DND-41 (cell line): ENCODE measurements at regions not wholly inside any gene's neighbourhood (a gene's known extent, or its start where the extent isn't known, plus 50 kb on each side); places are given as distances from the start of the nearest gene placed in this dataset.

Source experiments
- ATAC-seq: fragments of 200-7000 bp; cut with Tn5 transposase; 3 replicates; pipeline ENCODE4 v1.9.1; 2021; ENCODE audit warnings: low read depth; ENCODE audit not compliant: insufficient read depth
- DNase-seq: peaks from one replicate; pipeline ENCODE4 v3.0.0-alpha.2; 2020
- H2AFZ ChIP-seq: 2 replicates; pipeline ENCODE4 v1.6.0; 2012; ENCODE audit warnings: low read depth, low read length
- H3K27ac ChIP-seq: 2 replicates; pipeline ENCODE4 v1.5.1; 2012; ENCODE audit warnings: low read length, inconsistent platforms
- H3K27me3 ChIP-seq: fragments of 200-600 bp; sonication (generic); 2 replicates; pipeline ENCODE4 v1.6.0; 2012; ENCODE audit warnings: low read length, mild to moderate bottlenecking, inconsistent platforms; ENCODE audit not compliant: insufficient read depth, poor library complexity
- H3K36me3 ChIP-seq: 2 replicates; pipeline ENCODE4 v1.5.1; 2012; ENCODE audit warnings: low read length, inconsistent platforms; ENCODE audit not compliant: insufficient read depth
- H3K4me1 ChIP-seq: 2 replicates; pipeline ENCODE4 v1.5.1; 2012; ENCODE audit warnings: mild to moderate bottlenecking, low read length; ENCODE audit not compliant: insufficient read depth
- H3K4me2 ChIP-seq: 2 replicates; pipeline ENCODE4 v1.6.0; 2012; ENCODE audit warnings: mild to moderate bottlenecking, moderate library complexity, low read length, inconsistent platforms; ENCODE audit not compliant: insufficient read depth
- H3K4me3 ChIP-seq, 2 experiments: fragments of 200-600 bp in 1 of 2; shearing (Covaris generic) in 1 of 2; 2 replicates each; pipeline ENCODE4 v1.5.1; 2012 to 2016; ENCODE audit warnings: inconsistent platforms in 2 of 2, low read length in 2 of 2, mild to moderate bottlenecking in 2 of 2, low read depth in 1 of 2, moderate library complexity in 1 of 2
- H3K79me2 ChIP-seq: 2 replicates; pipeline ENCODE4 v1.6.0; 2012; ENCODE audit warnings: low read length, inconsistent platforms; ENCODE audit not compliant: insufficient read depth
- H3K9ac ChIP-seq: 2 replicates; pipeline ENCODE4 v1.6.0; 2012; ENCODE audit warnings: low read depth, mild to moderate bottlenecking, inconsistent platforms, low read length, moderate library complexity
- H3K9me3 ChIP-seq: 2 replicates; pipeline ENCODE4 v1.5.1; 2012; ENCODE audit warnings: low read length, moderate library complexity, mild to moderate bottlenecking, inconsistent platforms; ENCODE audit not compliant: insufficient read depth, severe bottlenecking
- H4K20me1 ChIP-seq: 2 replicates; pipeline ENCODE4 v1.6.0; 2012; ENCODE audit warnings: low read length; ENCODE audit not compliant: insufficient read depth
- EZH2 ChIP-seq: IDR thresholded peaks from 3 replicates; pipeline ENCODE4 v1.6.1; 2012; ENCODE audit warnings: borderline replicate concordance, low read depth, mild to moderate bottlenecking, moderate library complexity, low read length, inconsistent platforms; ENCODE audit not compliant: severe bottlenecking
- TF ChIP-seq, protein P1 (sequence below): IDR thresholded peaks from 2 replicates; pipeline ENCODE4 v1.5.1; 2012; ENCODE audit warnings: borderline replicate concordance, low read length, moderate library complexity, mild to moderate bottlenecking; ENCODE audit not compliant: poor library complexity, severe bottlenecking; ENCODE audit errors: extremely low read depth

DNA sequence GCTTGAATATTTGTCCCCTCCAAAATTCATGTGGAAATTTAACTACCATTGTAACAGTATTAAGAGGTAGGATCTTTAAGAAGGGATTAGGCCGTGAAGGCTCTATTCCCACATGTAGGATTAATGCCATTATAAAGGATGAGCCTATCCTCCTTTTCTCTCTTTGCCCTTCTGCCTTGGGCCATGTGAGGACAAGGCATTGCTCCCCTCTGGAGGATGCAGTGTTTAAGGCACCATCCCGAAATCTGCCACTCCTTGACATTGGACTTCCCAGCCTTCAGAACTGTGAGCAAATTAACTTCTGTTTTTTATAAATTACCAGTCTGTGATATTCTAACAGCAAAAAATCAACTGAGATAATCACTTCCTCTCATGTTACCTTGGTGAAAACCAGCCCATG, 124.4 kb downstream of the TOMM20 start:
- Histone ChIP-seq H3K4me1 (no peaks in the 10 kb centered on the region), H3K36me3 (no peaks in the 10 kb centered on the region), H3K4me2 (no peak overlapping the region), H3K27ac (no peak overlapping the region), H3K79me2 (no peaks in the 10 kb centered on the region), H2AFZ (no peak overlapping the region), H3K9ac (no peak overlapping the region), H3K9me3 (peaks cover 2% of the 10 kb centered on the region), H3K4me3 (no peak overlapping the region), H3K27me3 (no peaks in the 10 kb centered on the region), H4K20me1 (no peaks in the 10 kb centered on the region)
- no peak for ATAC-seq
- no peak for TF ChIP-seq EZH2
- TF ChIP-seq, protein P1, sequence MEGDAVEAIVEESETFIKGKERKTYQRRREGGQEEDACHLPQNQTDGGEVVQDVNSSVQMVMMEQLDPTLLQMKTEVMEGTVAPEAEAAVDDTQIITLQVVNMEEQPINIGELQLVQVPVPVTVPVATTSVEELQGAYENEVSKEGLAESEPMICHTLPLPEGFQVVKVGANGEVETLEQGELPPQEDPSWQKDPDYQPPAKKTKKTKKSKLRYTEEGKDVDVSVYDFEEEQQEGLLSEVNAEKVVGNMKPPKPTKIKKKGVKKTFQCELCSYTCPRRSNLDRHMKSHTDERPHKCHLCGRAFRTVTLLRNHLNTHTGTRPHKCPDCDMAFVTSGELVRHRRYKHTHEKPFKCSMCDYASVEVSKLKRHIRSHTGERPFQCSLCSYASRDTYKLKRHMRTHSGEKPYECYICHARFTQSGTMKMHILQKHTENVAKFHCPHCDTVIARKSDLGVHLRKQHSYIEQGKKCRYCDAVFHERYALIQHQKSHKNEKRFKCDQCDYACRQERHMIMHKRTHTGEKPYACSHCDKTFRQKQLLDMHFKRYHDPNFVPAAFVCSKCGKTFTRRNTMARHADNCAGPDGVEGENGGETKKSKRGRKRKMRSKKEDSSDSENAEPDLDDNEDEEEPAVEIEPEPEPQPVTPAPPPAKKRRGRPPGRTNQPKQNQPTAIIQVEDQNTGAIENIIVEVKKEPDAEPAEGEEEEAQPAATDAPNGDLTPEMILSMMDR = no peak
- no peak for DNase-seq

DNA sequence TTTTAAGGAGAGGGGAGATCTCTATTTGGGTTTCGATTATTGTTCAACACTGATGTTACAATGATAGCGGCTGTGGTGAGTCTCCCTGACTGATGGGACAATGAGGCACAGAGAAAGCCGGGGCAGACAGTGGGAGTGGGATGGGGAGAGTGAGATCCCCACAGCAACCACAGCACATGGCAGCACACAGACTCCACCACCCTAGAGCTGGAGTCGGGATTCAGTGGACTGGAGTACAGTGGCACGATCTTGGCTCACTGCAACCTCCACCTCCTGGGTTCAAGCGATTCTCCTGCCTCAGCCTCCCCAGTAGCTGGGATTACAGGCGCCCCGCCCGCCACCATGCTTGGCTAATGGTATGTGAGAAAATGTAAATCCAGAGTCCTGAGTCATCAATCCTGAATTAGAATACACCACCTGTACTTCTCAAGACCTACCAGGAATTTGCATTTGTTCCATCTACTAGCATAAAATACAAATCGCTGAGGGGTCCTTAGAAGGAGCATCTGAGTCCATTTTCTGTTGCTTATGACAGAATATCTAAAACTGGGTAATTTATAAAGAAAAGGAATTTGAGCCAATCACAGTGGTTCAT, 125.8 kb downstream of the TOMM20 start:
- H3K79me2 ChIP-seq = no peaks in the 10 kb centered on the region
- H3K9me3 ChIP-seq = peaks cover under 1% of the 10 kb centered on the region
- H3K4me2 ChIP-seq = no peak overlapping the region
- H3K36me3 ChIP-seq = no peaks in the 10 kb centered on the region
- H3K27me3 ChIP-seq = no peaks in the 10 kb centered on the region
- no peaks in the 10 kb centered on the region for H4K20me1 ChIP-seq
- ATAC-seq (no peak), DNase-seq (no peak)
- H3K4me3 ChIP-seq = no peak overlapping the region
- H3K4me1 ChIP-seq = no peaks in the 10 kb centered on the region
- no peak overlapping the region for H3K9ac ChIP-seq
- no peak overlapping the region for H2AFZ ChIP-seq
- H3K27ac ChIP-seq = no peak overlapping the region
- TF ChIP-seq, protein P1 = no peak

DNA sequence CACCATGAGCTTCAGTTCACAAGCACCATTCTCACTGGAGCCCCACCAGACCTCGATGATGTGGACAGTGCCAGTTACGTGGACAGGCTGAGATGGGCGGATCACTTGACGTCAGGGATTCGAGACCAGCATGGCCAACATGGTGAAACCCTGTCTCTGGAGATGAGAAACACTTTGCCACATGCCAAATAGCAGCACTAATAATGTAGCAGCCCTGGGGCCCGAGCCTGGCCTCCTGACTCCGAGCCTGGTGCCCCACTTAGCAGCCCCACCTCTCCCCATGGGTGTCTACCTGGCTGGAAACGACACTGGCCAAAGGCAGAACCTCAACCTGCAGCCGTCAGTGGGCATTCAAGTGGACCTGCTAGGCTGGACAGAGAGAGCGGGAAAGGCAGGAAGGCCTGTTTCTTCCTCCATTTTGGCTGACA, 129.1 kb downstream of the TOMM20 start:
- no peak overlapping the region for H3K27ac ChIP-seq
- H3K36me3 ChIP-seq = no peaks in the 10 kb centered on the region
- no peaks in the 10 kb centered on the region for H4K20me1 ChIP-seq
- no peaks in the 10 kb centered on the region for H3K27me3 ChIP-seq
- H3K9ac ChIP-seq = no peak overlapping the region
- no peak overlapping the region for H2AFZ ChIP-seq
- DNase-seq (no peak), ATAC-seq (no peak)
- H3K79me2 ChIP-seq = no peaks in the 10 kb centered on the region
- no peak overlapping the region for H3K4me3 ChIP-seq
- TF ChIP-seq EZH2 = no peak
- TF ChIP-seq, protein P1 = no peak
- H3K9me3 ChIP-seq = no peaks in the 10 kb centered on the region
- no peak overlapping the region for H3K4me2 ChIP-seq
- H3K4me1 ChIP-seq = no peaks in the 10 kb centered on the region
